ENCODE measurements at regions not wholly inside any gene's neighbourhood (a gene's known extent, or its start where the extent isn't known, plus 50 kb on each side); places are given as distances from the start of the nearest gene placed in this dataset.
"Not testable (repeated sequence)": the region's sequence is repeated elsewhere in the genome, so short reads cannot be mapped to it uniquely, and the experiment has no call there.

DNA sequence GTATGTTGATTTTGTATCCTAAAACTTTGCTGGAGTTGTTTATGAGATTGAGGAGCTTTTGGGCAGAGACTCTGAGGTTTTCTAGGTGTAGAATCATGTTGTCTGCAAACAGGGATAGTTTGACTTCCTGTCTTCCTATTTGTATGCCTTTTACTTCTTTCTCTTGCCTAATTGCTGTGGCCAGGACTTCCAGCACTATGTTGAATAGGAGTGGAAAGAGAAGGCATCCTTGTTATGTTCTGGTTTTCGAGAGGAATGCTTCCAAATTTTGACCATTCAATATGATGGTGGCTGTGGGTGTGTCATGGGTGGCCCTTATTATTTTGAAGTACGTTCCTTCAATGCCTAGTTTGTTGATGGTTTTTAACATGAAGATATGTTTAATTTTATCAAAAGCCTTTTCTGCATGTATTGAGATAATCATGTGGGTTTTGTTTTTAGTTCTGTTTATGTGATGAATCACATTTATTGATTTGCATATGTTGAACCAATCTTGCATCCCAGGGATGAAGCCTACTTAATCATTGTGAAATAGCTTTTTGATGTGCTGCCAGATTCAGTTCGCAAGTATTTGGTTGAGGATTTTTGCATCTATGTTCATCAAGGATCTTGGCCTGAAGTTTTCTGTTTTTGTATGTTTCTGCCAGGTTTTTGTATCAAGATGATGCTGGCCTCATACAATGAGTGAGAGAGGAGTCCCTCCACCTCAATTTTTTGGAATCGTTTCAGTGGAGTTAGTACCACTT is 188.1 kb downstream of the MINAR1 start:
- Mint-ChIP-seq H3K27ac (no peak overlapping the region), H3K27me3 (peaks cover 20% of the 10 kb centered on the region), H3K4me1 (ENCODE audit: low read depth) (no peaks in the 10 kb centered on the region), H3K9me3 (no peaks in the 10 kb centered on the region), H3K4me3 (no peak overlapping the region), H3K36me3 (no peaks in the 10 kb centered on the region)
- ChIA-PET POLR2A (no interaction called here), CTCF (interaction anchor here (1.0 kb wide), 1 partner anchor 21 kb away, joined by 3 read pairs; no protein-coding TSS in a partner anchor)
- DNase-seq = no peak
- intact Hi-C loops (cut with micrococcal nuclease) = no loop called here

GRCh38 chr15:79621805-79622204 is 189.7 kb downstream of the MINAR1 start:
- H3K27ac Mint-ChIP-seq; H3K36me3 Mint-ChIP-seq; H3K4me1 Mint-ChIP-seq (ENCODE audit: low read depth); CTCF ChIA-PET; POLR2A ChIA-PET; H3K4me3 Mint-ChIP-seq; H3K9me3 Mint-ChIP-seq; DNase-seq; intact Hi-C loops (cut with micrococcal nuclease): not testable (repeated sequence)
- H3K27me3 Mint-ChIP-seq = peaks cover 26% of the 10 kb centered on the region

DNA sequence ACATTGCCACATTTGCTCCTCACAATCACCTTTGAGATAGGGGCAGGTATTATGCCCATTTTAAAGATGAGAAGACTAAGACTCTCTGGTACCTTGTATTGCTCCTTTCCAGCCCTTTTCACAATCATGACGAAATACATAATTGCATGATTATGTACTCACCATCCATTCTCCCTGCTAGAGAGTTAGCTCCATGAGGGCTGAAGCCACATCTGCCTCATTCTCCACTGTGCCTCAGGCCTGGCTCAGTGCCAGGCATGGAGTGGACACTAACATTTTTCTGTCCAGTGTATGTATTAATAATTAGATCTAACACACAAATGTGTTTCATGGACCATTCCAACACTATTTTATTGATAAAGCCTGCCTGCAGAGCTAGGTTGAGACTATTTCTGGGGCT is 191.4 kb downstream of the MINAR1 start:
- no peaks in the 10 kb centered on the region for H3K9me3 Mint-ChIP-seq
- H3K4me3 Mint-ChIP-seq = no peak overlapping the region
- H3K27me3 Mint-ChIP-seq = peaks cover 35% of the 10 kb centered on the region
- H3K27ac Mint-ChIP-seq = no peak overlapping the region
- H3K4me1 Mint-ChIP-seq (ENCODE audit: low read depth) = no peaks in the 10 kb centered on the region
- ChIA-PET POLR2A (no interaction called here), CTCF (no interaction called here)
- intact Hi-C loops (cut with micrococcal nuclease) = no loop called here
- DNase-seq = no peak
- H3K36me3 Mint-ChIP-seq = no peaks in the 10 kb centered on the region

DNA sequence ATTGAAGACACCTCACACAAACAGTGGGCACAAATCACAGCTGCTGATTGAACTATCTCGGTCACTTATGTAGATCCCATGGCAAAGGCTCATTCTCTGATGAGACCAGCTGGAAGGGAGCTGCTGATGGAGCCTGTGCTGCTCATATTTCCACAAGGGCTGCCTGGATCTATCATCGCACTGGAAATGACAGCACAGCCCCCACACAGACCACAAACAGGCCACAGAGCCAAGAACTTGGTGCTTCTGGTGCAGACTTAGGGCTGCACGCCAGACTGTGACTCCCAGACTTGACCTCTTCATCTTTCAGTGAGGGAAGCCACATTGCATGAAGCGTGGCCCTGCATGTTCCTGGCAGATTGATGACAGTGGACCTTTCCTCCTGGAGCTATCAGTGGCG is 197.6 kb downstream of the MINAR1 start:
- no peaks in the 10 kb centered on the region for H3K36me3 Mint-ChIP-seq
- DNase-seq = no peak
- H3K27me3 Mint-ChIP-seq = peaks cover 25% of the 10 kb centered on the region
- H3K9me3 Mint-ChIP-seq = peaks cover 6% of the 10 kb centered on the region
- H3K4me3 Mint-ChIP-seq = no peak overlapping the region
- no peaks in the 10 kb centered on the region for H3K4me1 Mint-ChIP-seq (ENCODE audit: low read depth)
- ChIA-PET POLR2A (no interaction called here), CTCF (no interaction called here)
- intact Hi-C loops (cut with micrococcal nuclease) = no loop called here
- no peak overlapping the region for H3K27ac Mint-ChIP-seq

- no peak for DNase-seq
- H3K27me3 Mint-ChIP-seq = peaks cover 17% of the 10 kb centered on the region
- H3K4me1 Mint-ChIP-seq (ENCODE audit: low read depth) = no peaks in the 10 kb centered on the region
- intact Hi-C loops (cut with micrococcal nuclease) = no loop called here
- ChIA-PET POLR2A (no interaction called here), CTCF (interaction anchor here (1.1 kb wide), 1 partner anchor 36 kb away, joined by 4 read pairs; no protein-coding TSS in a partner anchor)
- H3K36me3 Mint-ChIP-seq = no peaks in the 10 kb centered on the region
- peaks cover 6% of the 10 kb centered on the region for H3K9me3 Mint-ChIP-seq
- no peak overlapping the region for H3K4me3 Mint-ChIP-seq
- H3K27ac Mint-ChIP-seq = no peak overlapping the region
Observed at GRCh38 chr15:79632457-79632856, 200.3 kb downstream of the MINAR1 start.

GRCh38 chr15:79635149-79635771 is 203.1 kb downstream of the MINAR1 start:
- no peak overlapping the region for H3K4me3 Mint-ChIP-seq
- H3K36me3 Mint-ChIP-seq = no peaks in the 10 kb centered on the region
- intact Hi-C loops (cut with micrococcal nuclease) = no loop called here
- H3K27ac Mint-ChIP-seq = no peak overlapping the region
- ChIA-PET POLR2A (no interaction called here), CTCF (no interaction called here)
- DNase-seq = no peak
- peaks cover 11% of the 10 kb centered on the region for H3K27me3 Mint-ChIP-seq
- H3K4me1 Mint-ChIP-seq (ENCODE audit: low read depth) = no peaks in the 10 kb centered on the region
- peaks cover 6% of the 10 kb centered on the region for H3K9me3 Mint-ChIP-seq

- Mint-ChIP-seq H3K27ac (no peak overlapping the region), H3K4me1 (ENCODE audit: low read depth) (no peaks in the 10 kb centered on the region), H3K4me3 (no peak overlapping the region), H3K9me3 (peaks cover 6% of the 10 kb centered on the region), H3K36me3 (no peaks in the 10 kb centered on the region), H3K27me3 (peaks cover 14% of the 10 kb centered on the region)
- POLR2A ChIA-PET = interaction anchor here (0.5 kb wide), 1 partner anchor 1125 kb away, joined by 3 read pairs; no protein-coding TSS in a partner anchor
- intact Hi-C loops (cut with micrococcal nuclease) = no loop called here
- CTCF ChIA-PET = no interaction called here
- no peak for DNase-seq
Observed at GRCh38 chr15:79635897-79636561, 203.9 kb downstream of the MINAR1 start.

GRCh38 chr15:79640206-79640605 is 208.1 kb downstream of the MINAR1 start:
- Mint-ChIP-seq H3K4me3 (no peak overlapping the region), H3K4me1 (ENCODE audit: low read depth) (no peaks in the 10 kb centered on the region), H3K27me3 (peaks cover 14% of the 10 kb centered on the region), H3K27ac (no peak overlapping the region), H3K9me3 (no peaks in the 10 kb centered on the region), H3K36me3 (no peaks in the 10 kb centered on the region)
- intact Hi-C loops (cut with micrococcal nuclease) = no loop called here
- ChIA-PET POLR2A (no interaction called here), CTCF (no interaction called here)
- DNase-seq = no peak

GRCh38 chr15:79641841-79642240 is 209.7 kb downstream of the MINAR1 start:
- no peaks in the 10 kb centered on the region for H3K36me3 Mint-ChIP-seq
- no peak overlapping the region for H3K4me3 Mint-ChIP-seq
- peaks cover 14% of the 10 kb centered on the region for H3K27me3 Mint-ChIP-seq
- no peak for DNase-seq
- H3K27ac Mint-ChIP-seq = no peak overlapping the region
- ChIA-PET POLR2A (interaction anchor here (0.6 kb wide), 1 partner anchor 1251 kb away, joined by 5 read pairs; no protein-coding TSS in a partner anchor), CTCF (interaction anchor here (0.6 kb wide), 1 partner anchor 207 kb away, joined by 5 read pairs; no protein-coding TSS in a partner anchor)
- intact Hi-C loops (cut with micrococcal nuclease) = no loop called here
- H3K4me1 Mint-ChIP-seq (ENCODE audit: low read depth) = no peaks in the 10 kb centered on the region
- peaks cover 3% of the 10 kb centered on the region for H3K9me3 Mint-ChIP-seq

GRCh38 chr15:79643393-79643792 is 211.3 kb downstream of the MINAR1 start:
- ChIA-PET POLR2A (no interaction called here), CTCF (no interaction called here)
- Mint-ChIP-seq H3K27me3 (peaks cover 12% of the 10 kb centered on the region), H3K4me1 (ENCODE audit: low read depth) (no peaks in the 10 kb centered on the region), H3K9me3 (peaks cover 3% of the 10 kb centered on the region), H3K36me3 (no peaks in the 10 kb centered on the region), H3K4me3 (no peak overlapping the region), H3K27ac (no peak overlapping the region)
- no peak for DNase-seq
- intact Hi-C loops (cut with micrococcal nuclease) = no loop called here

DNA sequence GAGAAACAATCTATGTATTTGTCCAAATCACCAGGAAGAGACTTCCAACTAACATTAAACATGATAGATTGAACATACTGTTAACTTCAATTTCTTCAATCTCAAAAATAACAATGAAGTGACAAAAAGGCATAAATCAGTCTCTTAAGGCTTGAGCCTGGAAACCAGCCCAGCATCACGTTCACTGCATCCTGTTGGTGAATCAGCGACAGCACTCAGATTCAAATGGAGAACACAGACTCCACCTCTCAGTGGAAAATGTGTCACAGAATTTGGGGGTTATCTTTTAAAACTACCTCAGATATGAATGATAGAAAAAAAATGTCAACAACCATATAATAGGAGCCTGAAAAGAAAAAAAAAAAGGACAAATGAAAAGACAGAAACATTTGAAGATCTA is 212.0 kb downstream of the MINAR1 start:
- peak; percentile 43 for DNase-seq
- POLR2A ChIA-PET = interaction anchor here (0.6 kb wide), 1 partner anchor 254 kb away, joined by 7 read pairs; no protein-coding TSS in a partner anchor
- Mint-ChIP-seq H3K27ac (no peak overlapping the region), H3K4me3 (no peak overlapping the region), H3K27me3 (peaks cover 12% of the 10 kb centered on the region), H3K9me3 (peaks cover 3% of the 10 kb centered on the region), H3K36me3 (no peaks in the 10 kb centered on the region), H3K4me1 (ENCODE audit: low read depth) (no peaks in the 10 kb centered on the region)
- CTCF ChIA-PET = no interaction called here
- intact Hi-C loops (cut with micrococcal nuclease) = no loop called here

GRCh38 chr15:79652972-79653371 is 220.8 kb downstream of the MINAR1 start:
- H3K27ac Mint-ChIP-seq; DNase-seq; CTCF ChIA-PET; H3K9me3 Mint-ChIP-seq; H3K36me3 Mint-ChIP-seq; POLR2A ChIA-PET; H3K4me1 Mint-ChIP-seq (ENCODE audit: low read depth); intact Hi-C loops (cut with micrococcal nuclease); H3K4me3 Mint-ChIP-seq: not testable (repeated sequence)
- peaks cover 12% of the 10 kb centered on the region for H3K27me3 Mint-ChIP-seq
